CD4-positive, alpha-beta memory T cell (primary cell): ENCODE measurements at regions not wholly inside any gene's neighbourhood (a gene's known extent, or its start where the extent isn't known, plus 50 kb on each side); places are given as distances from the start of the nearest gene placed in this dataset.

Experiments
- CTCF ChIA-PET: fragments of 350-600 bp; sonication (Branson Sonifier 250); formaldehyde crosslinking; loops from one replicate; lab custom pipeline; 2021; ENCODE audit warnings: inconsistent platforms; ENCODE audit not compliant: partially characterized antibody; lab: Charles Lee
- POLR2A ChIA-PET: fragments of 350-600 bp; sonication (Branson Sonifier 250); formaldehyde crosslinking; loops from one replicate; lab custom pipeline; 2021; ENCODE audit not compliant: partially characterized antibody; lab: Charles Lee
- DNase-seq, 5 donors: peaks; one replicate each; pipeline versions ENCODE4 v3.0.0 to v3.0.0-alpha.2; 2020 to 2022; ENCODE audit warnings: mixed read lengths in 1 of 5
- H3K27ac ChIP-seq: one replicate; pipeline ENCODE4 v1.7.0; 2013; ENCODE audit warnings: low read depth, low read length
- H3K27me3 ChIP-seq: 2 replicates; pipeline ENCODE4 v1.7.0; 2013; ENCODE audit warnings: mild to moderate bottlenecking, low read length, moderate library complexity; ENCODE audit not compliant: insufficient read depth
- H3K36me3 ChIP-seq: 2 replicates; pipeline ENCODE4 v1.7.0; 2013; ENCODE audit warnings: mild to moderate bottlenecking, low read length, moderate library complexity; ENCODE audit not compliant: insufficient read depth
- H3K4me1 ChIP-seq: 2 replicates; pipeline ENCODE4 v1.7.0; 2013; ENCODE audit warnings: mild to moderate bottlenecking, low read length, moderate library complexity; ENCODE audit not compliant: insufficient read depth
- H3K4me3 ChIP-seq, 2 donors: one replicate each; pipeline ENCODE4 v1.7.0; 2013; ENCODE audit warnings: low read length in 2 of 2, mild to moderate bottlenecking in 1 of 2
- H3K9me3 ChIP-seq, 2 donors: one replicate each; pipeline ENCODE4 v1.7.0; 2013; ENCODE audit warnings: low read length in 2 of 2, control low read depth in 1 of 2; ENCODE audit not compliant: control insufficient read depth in 1 of 2
- H3K27ac Mint-ChIP-seq, 7 donors: one replicate each; pipeline ENCODE4 v1.8.0; 2020 to 2021; ENCODE audit warnings: mixed read lengths in 7 of 7, mild to moderate bottlenecking in 6 of 7, inconsistent platforms in 3 of 7, moderate library complexity in 3 of 7
- H3K27me3 Mint-ChIP-seq, 2 donors: one replicate each; pipeline ENCODE4 v1.8.0; 2020 to 2021; ENCODE audit warnings: mixed read lengths in 2 of 2
- H3K36me3 Mint-ChIP-seq, 2 donors: one replicate each; pipeline ENCODE4 v1.8.0; 2020 to 2021; ENCODE audit warnings: mixed read lengths in 2 of 2, inconsistent platforms in 1 of 2, mild to moderate bottlenecking in 1 of 2
- H3K4me1 Mint-ChIP-seq, 4 donors: one replicate each; pipeline ENCODE4 v1.8.0; 2020 to 2021; ENCODE audit warnings: mixed read lengths in 4 of 4, mild to moderate bottlenecking in 1 of 4
- H3K4me3 Mint-ChIP-seq, 8 donors: one replicate each; pipeline ENCODE4 v1.8.0; 2020 to 2021; ENCODE audit warnings: mixed read lengths in 8 of 8, mild to moderate bottlenecking in 7 of 8, moderate library complexity in 6 of 8, inconsistent platforms in 3 of 8
- H3K9me3 Mint-ChIP-seq, 8 donors: one replicate each; pipeline ENCODE4 v1.8.0; 2020 to 2021; ENCODE audit warnings: mixed read lengths in 8 of 8, mild to moderate bottlenecking in 5 of 8, inconsistent platforms in 3 of 8, moderate library complexity in 1 of 8
- intact Hi-C: fragments of 100-400 bp; cut with micrococcal nuclease; formaldehyde crosslinking; loops from one replicate; pipeline ENCODE4 v1.15.1; 2023

GRCh38 chr16:65415460-65415859 is 293.6 kb upstream of the CDH11 start:
- POLR2A ChIA-PET = no interaction called here
- intact Hi-C loops = no loop called here
- no peaks in the 10 kb centered on the region for H3K4me1 Mint-ChIP-seq

DNA sequence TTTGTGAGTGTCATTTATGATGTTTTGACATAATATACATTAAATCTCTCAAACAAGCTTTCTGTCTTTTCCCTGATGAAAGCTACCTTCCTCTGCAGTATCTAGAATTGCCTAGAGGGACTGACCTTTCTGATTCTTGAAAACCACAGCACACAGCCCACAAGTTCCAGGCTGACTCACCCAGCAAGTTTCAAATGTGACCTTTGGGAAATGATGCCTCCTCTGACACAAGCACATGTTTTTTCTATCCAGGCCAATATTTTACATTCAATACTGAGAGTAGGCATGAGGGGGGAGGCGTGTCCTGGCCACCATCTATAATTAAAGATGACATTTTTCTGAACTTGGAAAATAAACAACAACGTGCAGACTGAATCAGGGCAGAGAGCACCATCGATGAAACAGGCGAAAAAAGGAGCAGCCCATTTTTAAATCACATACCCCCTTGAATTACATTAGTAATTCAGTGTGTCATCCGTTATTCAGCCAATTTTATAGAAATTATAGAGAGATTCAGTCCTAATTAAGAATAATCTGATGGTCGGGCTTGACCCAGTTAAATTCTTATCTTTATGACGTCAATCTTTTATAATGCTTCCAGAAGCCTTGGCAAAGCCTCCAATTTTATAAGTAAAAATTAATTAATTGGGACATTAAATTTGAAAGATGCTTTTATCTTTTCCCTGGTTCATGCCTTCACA is 292.6 kb upstream of the CDH11 start:
- no peaks in the 10 kb centered on the region for H3K36me3 Mint-ChIP-seq
- DNase-seq = no peak
- no peak overlapping the region for H3K4me3 Mint-ChIP-seq
- no peaks in the 10 kb centered on the region for H3K36me3 ChIP-seq
- intact Hi-C loops = no loop called here
- no peaks in the 10 kb centered on the region for H3K4me1 Mint-ChIP-seq
- no peak overlapping the region for H3K27ac ChIP-seq
- no peaks in the 10 kb centered on the region for H3K9me3 ChIP-seq
- H3K27me3 ChIP-seq = no peaks in the 10 kb centered on the region
- no peaks in the 10 kb centered on the region for H3K27me3 Mint-ChIP-seq
- CTCF ChIA-PET = no interaction called here
- peaks cover 4 to 28% (median 10%) of the 10 kb centered on the region in 8 donors for H3K9me3 Mint-ChIP-seq
- H3K4me1 ChIP-seq = no peaks in the 10 kb centered on the region
- H3K27ac Mint-ChIP-seq = no peak overlapping the region
- POLR2A ChIA-PET = no interaction called here
- H3K4me3 ChIP-seq = no peak overlapping the region

More at GRCh38 chr16:65415460-65415859, 293.6 kb upstream of the CDH11 start:
- Mint-ChIP-seq H3K4me3 (no peak overlapping the region), H3K27ac (no peak overlapping the region), H3K9me3 (peaks cover 3 to 28% (median 11%) of the 10 kb centered on the region in 8 donors), H3K27me3 (no peaks in the 10 kb centered on the region), H3K36me3 (no peaks in the 10 kb centered on the region)
- DNase-seq = no peak
- Histone ChIP-seq H3K4me3 (no peak overlapping the region), H3K36me3 (no peaks in the 10 kb centered on the region), H3K4me1 (no peaks in the 10 kb centered on the region), H3K27me3 (no peaks in the 10 kb centered on the region), H3K27ac (no peak overlapping the region), H3K9me3 (no peaks in the 10 kb centered on the region)
- CTCF ChIA-PET = no interaction called here

GRCh38 chr16:65413861-65414260 is 292.0 kb upstream of the CDH11 start:
- intact Hi-C loops = no loop called here
- DNase-seq = no peak
- Histone ChIP-seq H3K9me3 (no peaks in the 10 kb centered on the region), H3K4me1 (no peaks in the 10 kb centered on the region), H3K27ac (no peak overlapping the region), H3K4me3 (no peak overlapping the region), H3K36me3 (no peaks in the 10 kb centered on the region), H3K27me3 (no peaks in the 10 kb centered on the region)
- Mint-ChIP-seq H3K4me1 (no peaks in the 10 kb centered on the region), H3K9me3 (peaks cover 3 to 28% (median 7%) of the 10 kb centered on the region in 8 donors), H3K36me3 (no peaks in the 10 kb centered on the region), H3K27me3 (no peaks in the 10 kb centered on the region), H3K4me3 (no peak overlapping the region), H3K27ac (no peak overlapping the region)
- POLR2A ChIA-PET = no interaction called here
- CTCF ChIA-PET = no interaction called here

- Histone ChIP-seq H3K27me3 (no peaks in the 10 kb centered on the region), H3K36me3 (no peaks in the 10 kb centered on the region), H3K4me3 (no peak overlapping the region), H3K4me1 (no peaks in the 10 kb centered on the region), H3K27ac (no peak overlapping the region), H3K9me3 (no peaks in the 10 kb centered on the region)
- no peak for DNase-seq
- ChIA-PET CTCF (no interaction called here), POLR2A (no interaction called here)
- H3K27me3 Mint-ChIP-seq = no peaks in the 10 kb centered on the region
- H3K9me3 Mint-ChIP-seq = peaks cover 2 to 20% (median 6%) of the 10 kb centered on the region in 8 donors
- no peak overlapping the region for H3K4me3 Mint-ChIP-seq
- no peaks in the 10 kb centered on the region for H3K36me3 Mint-ChIP-seq
- no peak overlapping the region for H3K27ac Mint-ChIP-seq
- intact Hi-C loops = no loop called here
- H3K4me1 Mint-ChIP-seq = no peaks in the 10 kb centered on the region
Measured at GRCh38 chr16:65410801-65411200, 288.9 kb upstream of the CDH11 start.

DNA sequence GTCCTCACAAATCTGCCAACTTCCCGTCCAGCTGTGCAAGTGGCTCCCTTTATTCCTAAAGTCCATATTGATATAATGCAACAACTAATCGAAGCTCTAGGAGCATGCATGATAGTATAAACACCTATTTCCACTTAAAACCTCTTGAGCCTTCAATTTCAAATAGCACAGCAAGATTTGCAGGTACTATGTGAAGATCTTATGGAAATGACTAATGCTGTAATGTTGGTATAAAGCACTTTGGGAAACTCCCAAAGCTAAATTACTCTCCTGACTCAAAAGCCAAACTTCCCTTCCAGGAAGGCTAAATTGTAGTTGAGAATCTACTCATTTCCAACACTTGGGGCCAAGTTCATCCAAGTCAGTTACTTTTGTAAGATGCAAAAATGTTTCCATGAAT is 287.6 kb upstream of the CDH11 start:
- CTCF ChIA-PET = no interaction called here

DNA sequence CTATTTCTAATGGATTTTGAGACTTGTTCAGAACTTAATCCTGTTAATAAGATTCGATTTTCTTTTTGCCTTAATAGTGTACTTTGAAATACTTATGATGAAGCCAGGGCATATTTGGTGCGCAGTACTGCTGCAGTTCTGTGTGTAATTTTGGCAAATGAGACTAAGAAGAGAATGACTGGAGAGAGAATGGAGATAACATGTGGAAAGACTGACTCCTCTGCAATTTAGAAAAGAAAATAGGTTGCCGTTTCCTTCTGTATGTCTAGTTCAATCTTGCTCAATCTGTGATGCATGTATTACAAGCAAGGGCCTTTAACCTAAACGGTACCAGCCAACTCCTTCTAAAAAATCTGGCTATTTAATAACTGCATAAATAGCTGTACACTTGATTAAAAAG is 285.1 kb upstream of the CDH11 start:
- Histone ChIP-seq H3K27ac (no peak overlapping the region), H3K36me3 (no peaks in the 10 kb centered on the region), H3K4me3 (no peak overlapping the region), H3K27me3 (no peaks in the 10 kb centered on the region), H3K4me1 (no peaks in the 10 kb centered on the region), H3K9me3 (no peaks in the 10 kb centered on the region)
- peaks cover 2 to 14% (median 7%) of the 10 kb centered on the region in 8 donors for H3K9me3 Mint-ChIP-seq
- no peaks in the 10 kb centered on the region for H3K36me3 Mint-ChIP-seq
- H3K4me1 Mint-ChIP-seq = no peaks in the 10 kb centered on the region
- intact Hi-C loops = no loop called here
- no peak for DNase-seq
- CTCF ChIA-PET = no interaction called here
- no peak overlapping the region for H3K4me3 Mint-ChIP-seq
- no peaks in the 10 kb centered on the region for H3K27me3 Mint-ChIP-seq
- H3K27ac Mint-ChIP-seq = no peak overlapping the region
- POLR2A ChIA-PET = no interaction called here

More for the DNA sequence above, 287.6 kb upstream of the CDH11 start:
- POLR2A ChIA-PET = no interaction called here
- no peaks in the 10 kb centered on the region for H3K9me3 ChIP-seq
- H3K36me3 Mint-ChIP-seq = no peaks in the 10 kb centered on the region
- H3K4me1 Mint-ChIP-seq = no peaks in the 10 kb centered on the region
- H3K4me3 Mint-ChIP-seq = no peak overlapping the region
- DNase-seq = no peak
- no peaks in the 10 kb centered on the region for H3K27me3 Mint-ChIP-seq
- no peaks in the 10 kb centered on the region for H3K4me1 ChIP-seq
- H3K9me3 Mint-ChIP-seq = peaks cover 2 to 15% (median 6%) of the 10 kb centered on the region in 8 donors
- no peak overlapping the region for H3K4me3 ChIP-seq
- no peak overlapping the region for H3K27ac Mint-ChIP-seq
- intact Hi-C loops = no loop called here
- H3K27ac ChIP-seq = no peak overlapping the region
- H3K36me3 ChIP-seq = no peaks in the 10 kb centered on the region
- H3K27me3 ChIP-seq = no peaks in the 10 kb centered on the region

DNA sequence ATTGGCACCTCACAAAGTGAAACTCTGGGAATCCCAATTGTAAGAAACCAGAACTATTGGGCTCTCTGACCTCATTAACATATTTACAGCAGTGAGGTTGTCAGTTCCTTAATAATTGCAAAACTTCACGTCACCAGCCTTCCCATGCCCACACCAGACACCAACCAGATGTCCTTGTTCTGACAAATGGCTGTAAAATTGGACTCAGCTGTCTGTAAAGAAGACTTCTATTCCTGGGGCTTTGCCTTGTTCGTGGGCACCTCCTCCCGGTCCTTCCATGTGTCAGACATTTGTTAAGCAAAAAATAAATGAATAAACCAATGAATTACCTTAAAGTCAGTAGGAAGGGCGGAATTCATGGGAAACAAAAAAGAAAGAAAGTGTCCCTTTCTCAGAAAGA is 284.3 kb upstream of the CDH11 start:
- CTCF ChIA-PET = no interaction called here
- intact Hi-C loops = no loop called here
- no peaks in the 10 kb centered on the region for H3K36me3 ChIP-seq

More for the DNA sequence above, 284.3 kb upstream of the CDH11 start:
- Histone ChIP-seq H3K27me3 (no peaks in the 10 kb centered on the region), H3K27ac (no peak overlapping the region), H3K9me3 (no peaks in the 10 kb centered on the region), H3K4me1 (no peaks in the 10 kb centered on the region), H3K4me3 (no peak overlapping the region)
- Mint-ChIP-seq H3K27ac (no peak overlapping the region), H3K4me3 (no peak overlapping the region), H3K9me3 (peaks cover 0 to 11% (median 4%) of the 10 kb centered on the region in 8 donors), H3K27me3 (no peaks in the 10 kb centered on the region), H3K36me3 (no peaks in the 10 kb centered on the region), H3K4me1 (no peaks in the 10 kb centered on the region)
- no peak for DNase-seq
- POLR2A ChIA-PET = no interaction called here
